GM12865 (cell line): ENCODE measurements at regions not wholly inside any gene's neighbourhood (a gene's known extent, or its start where the extent isn't known, plus 50 kb on each side); places are given as distances from the start of the nearest gene placed in this dataset.

Experiments used
- DNase-seq: peaks from one replicate; pipeline ENCODE4 v3.0.0; 2010; ENCODE audit warnings: low read depth
- H3K4me3 ChIP-seq: 2 replicates; pipeline ENCODE4 v1.5.1; 2011; ENCODE audit warnings: mild to moderate bottlenecking, low read depth, low read length, control low read depth
- TF ChIP-seq, protein P1 (sequence below): IDR thresholded peaks from 2 replicates; pipeline ENCODE4 v1.5.1; 2011; ENCODE audit warnings: low read length, control low read depth, low read depth, inconsistent platforms; ENCODE audit not compliant: insufficient read depth; ENCODE audit errors: missing control alignments

DNA sequence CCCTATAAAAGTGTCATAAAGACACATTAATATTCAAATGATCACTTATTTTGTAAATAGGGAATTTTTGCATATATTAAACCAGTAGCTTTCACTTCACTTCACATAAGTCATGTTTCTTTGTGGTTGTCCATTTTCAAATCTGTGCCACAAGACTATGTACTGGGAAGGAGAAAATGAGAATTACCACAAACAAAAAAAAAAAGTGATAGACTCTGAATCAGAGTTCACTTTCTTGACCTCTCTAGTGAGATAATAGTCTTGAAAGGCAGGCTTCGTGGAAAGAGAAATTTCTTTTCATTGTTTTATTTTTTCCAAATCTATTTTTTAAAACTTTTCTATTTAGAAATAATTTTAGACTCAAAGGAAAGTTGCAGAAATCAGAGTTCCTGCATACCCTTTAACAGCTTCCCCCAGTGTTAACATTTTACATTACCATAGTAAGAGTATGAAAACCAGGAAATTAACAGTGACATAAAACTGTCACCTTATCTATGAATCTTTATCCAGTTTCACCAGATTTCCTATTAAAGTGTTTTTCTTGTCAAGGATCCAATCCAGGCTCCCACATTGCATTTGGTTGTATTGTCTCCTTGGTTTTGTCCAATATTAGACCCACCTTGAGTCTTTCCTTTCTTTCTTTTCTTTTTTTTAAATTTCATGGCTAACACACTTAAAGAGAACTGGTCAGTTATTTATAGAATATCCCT lies 215.4 kb upstream of the PGRMC2 start:
- no peak overlapping the region for H3K4me3 ChIP-seq
- TF ChIP-seq, protein P1, sequence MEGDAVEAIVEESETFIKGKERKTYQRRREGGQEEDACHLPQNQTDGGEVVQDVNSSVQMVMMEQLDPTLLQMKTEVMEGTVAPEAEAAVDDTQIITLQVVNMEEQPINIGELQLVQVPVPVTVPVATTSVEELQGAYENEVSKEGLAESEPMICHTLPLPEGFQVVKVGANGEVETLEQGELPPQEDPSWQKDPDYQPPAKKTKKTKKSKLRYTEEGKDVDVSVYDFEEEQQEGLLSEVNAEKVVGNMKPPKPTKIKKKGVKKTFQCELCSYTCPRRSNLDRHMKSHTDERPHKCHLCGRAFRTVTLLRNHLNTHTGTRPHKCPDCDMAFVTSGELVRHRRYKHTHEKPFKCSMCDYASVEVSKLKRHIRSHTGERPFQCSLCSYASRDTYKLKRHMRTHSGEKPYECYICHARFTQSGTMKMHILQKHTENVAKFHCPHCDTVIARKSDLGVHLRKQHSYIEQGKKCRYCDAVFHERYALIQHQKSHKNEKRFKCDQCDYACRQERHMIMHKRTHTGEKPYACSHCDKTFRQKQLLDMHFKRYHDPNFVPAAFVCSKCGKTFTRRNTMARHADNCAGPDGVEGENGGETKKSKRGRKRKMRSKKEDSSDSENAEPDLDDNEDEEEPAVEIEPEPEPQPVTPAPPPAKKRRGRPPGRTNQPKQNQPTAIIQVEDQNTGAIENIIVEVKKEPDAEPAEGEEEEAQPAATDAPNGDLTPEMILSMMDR, result no peak
- no peak for DNase-seq

DNA sequence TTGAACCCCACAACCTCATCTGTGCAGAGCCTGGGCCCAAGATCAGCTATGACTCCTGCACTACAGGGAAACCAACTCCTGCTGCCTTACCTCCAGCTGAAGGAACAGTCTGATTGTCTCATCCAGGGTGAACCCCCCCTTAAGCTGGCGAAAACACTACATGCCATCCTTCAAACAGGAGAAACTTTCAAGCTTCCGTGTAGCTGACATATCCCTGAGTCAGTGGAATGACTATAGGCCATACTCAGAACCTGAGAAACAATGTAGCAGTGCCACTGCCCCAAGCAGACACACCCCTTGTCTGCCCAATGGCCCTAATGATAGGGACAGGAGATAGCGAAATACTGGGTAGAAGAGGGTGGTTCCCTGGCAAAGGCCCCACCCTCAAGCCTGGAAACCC lies 213.6 kb upstream of the PGRMC2 start:
- no peak for DNase-seq
- TF ChIP-seq, protein P1, result no peak
- H3K4me3 ChIP-seq, result no peak overlapping the region

DNA sequence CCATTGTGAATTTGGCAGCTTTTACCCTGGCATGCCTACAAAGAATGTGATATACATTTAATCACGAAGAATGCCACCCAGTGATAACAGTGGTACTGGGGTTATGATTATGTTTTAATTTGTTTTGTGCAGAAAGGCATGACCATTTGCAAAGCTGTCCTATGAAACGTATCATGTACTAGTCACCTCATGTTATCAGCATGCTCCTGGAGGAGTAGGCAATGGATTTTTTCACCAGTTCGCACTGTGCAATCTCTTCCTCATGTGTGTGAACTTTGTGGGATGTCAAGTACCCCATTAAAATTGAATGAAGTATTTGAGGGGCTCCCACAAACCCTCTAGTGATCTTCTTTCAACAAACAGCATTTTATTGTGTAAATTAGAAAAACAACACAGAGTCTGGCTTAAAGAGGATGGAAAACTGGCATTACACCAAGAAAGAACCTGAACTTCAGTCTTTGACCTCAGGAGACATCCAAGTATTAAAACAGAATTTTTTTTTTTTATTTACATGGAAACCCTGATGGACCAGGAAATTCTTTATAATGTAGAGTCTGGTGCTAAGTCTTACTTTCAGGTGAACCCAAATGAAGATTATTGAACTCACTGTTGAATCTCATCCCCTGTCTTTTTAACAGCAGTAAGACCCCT lies 200.6 kb upstream of the PGRMC2 start:
- no peak overlapping the region for H3K4me3 ChIP-seq
- TF ChIP-seq, protein P1, result no peak
- DNase-seq, result no peak

DNA sequence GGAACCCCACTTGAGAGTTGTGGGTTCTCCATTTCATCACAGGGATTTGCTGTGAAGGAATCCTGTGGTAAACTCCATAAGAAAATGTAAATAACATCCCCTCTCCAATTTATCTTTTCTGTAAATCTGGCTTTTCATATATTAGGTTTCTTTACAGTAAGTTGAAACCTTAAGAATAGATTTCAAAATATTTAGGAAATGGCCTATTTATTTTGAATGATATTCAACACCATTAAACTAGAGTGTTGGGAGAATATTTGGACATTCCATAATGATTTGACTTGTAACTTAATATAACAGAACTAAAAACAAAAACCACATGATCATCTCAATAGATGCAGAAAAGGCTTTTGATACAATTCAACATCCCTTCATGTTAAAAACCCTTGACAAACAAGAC lies 197.3 kb upstream of the PGRMC2 start:
- TF ChIP-seq, protein P1, result no peak
- no peak overlapping the region for H3K4me3 ChIP-seq
- no peak for DNase-seq

DNA sequence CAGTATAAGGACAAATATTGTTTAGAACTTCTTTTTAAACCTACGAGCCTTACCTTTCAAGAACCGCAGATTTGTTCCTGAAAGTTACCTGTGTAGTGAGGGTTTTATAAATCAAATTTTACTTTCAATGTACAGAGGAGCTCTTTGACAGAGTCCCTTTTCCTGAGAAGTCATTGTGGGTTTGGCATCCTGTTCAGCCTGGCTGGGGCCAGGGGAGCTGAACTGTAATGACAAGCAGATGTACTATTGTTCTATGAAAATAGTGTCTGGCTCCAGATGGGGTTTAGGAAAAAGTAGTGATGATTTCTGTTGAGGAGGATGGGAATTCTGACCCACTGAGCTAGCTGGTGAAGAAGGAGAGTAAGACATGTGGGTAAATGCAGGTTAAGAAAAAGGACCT lies 196.2 kb upstream of the PGRMC2 start:
- TF ChIP-seq, protein P1, result no peak
- H3K4me3 ChIP-seq, result no peak overlapping the region
- DNase-seq, result no peak

DNA sequence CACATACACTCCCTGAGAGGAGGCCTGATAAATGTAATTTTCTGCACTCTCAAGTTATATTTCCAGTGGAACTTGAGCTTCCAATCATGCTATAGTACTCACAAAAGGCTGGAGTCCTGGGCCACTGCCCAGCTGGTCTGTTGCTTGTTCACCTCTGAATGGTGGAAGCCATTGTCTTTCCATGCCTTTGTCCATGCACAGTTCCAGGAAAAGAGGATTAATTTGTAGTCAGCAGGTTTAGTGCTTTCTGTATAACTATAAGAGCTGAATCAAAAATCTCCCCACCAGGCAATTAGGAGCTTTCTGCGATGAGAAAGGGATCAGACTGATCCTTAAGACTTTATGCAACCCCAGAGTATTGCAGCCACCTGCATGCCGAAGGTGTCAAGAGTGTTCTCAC lies 195.4 kb upstream of the PGRMC2 start:
- TF ChIP-seq, protein P1, result no peak
- no peak for DNase-seq

DNA sequence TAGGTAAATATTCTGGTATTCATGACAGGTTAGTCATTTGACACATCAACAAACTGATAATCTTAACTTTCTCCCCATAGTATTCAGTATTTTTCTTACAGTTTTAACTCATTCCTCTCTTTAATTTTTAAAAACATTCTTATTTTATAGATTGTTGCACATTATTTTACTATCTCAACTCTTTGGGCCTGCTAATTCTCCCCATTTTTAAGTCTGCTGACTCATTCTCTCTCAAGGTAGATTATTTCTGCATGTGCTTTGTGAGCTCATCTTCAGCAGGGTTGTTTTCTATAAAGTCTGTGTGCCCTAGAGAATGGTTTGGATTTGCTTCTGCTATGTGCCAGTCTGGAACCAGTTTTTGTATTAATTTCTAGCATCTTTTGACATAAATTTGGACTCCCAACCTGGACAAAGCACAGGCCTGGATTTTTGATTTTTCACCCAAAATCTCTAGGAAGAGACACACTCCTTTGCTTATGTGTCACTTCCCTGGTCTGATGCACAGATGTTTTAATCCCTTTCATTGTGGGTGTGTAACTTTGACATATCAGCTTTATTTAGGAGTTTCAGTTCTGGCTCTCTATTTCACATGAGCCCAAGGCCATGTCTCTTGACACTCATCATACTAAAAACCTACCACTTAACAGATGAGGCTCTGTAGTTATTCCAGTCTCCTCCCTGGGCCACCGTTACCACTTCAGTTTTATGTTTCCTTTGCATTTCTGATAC lies 194.3 kb upstream of the PGRMC2 start:
- TF ChIP-seq, protein P1, result no peak
- no peak for DNase-seq
- H3K4me3 ChIP-seq, result no peak overlapping the region

More for the DNA sequence above, 195.4 kb upstream of the PGRMC2 start:
- no peak overlapping the region for H3K4me3 ChIP-seq
